CD4-positive, alpha-beta memory T cell (primary cell): ENCODE measurements at regions not wholly inside any gene's neighbourhood (a gene's known extent, or its start where the extent isn't known, plus 50 kb on each side); places are given as distances from the start of the nearest gene placed in this dataset.

ENCODE experiments used
- CTCF ChIA-PET: fragments of 350-600 bp; sonication (Branson Sonifier 250); formaldehyde crosslinking; loops from one replicate; lab custom pipeline; 2021; ENCODE audit warnings: inconsistent platforms; ENCODE audit not compliant: partially characterized antibody; lab: Charles Lee
- POLR2A ChIA-PET: fragments of 350-600 bp; sonication (Branson Sonifier 250); formaldehyde crosslinking; loops from one replicate; lab custom pipeline; 2021; ENCODE audit not compliant: partially characterized antibody; lab: Charles Lee
- DNase-seq, 5 donors: peaks; one replicate each; pipeline versions ENCODE4 v3.0.0 to v3.0.0-alpha.2; 2020 to 2022; ENCODE audit warnings: mixed read lengths in 1 of 5
- H3K27ac ChIP-seq: one replicate; pipeline ENCODE4 v1.7.0; 2013; ENCODE audit warnings: low read depth, low read length
- H3K27me3 ChIP-seq: 2 replicates; pipeline ENCODE4 v1.7.0; 2013; ENCODE audit warnings: mild to moderate bottlenecking, low read length, moderate library complexity; ENCODE audit not compliant: insufficient read depth
- H3K36me3 ChIP-seq: 2 replicates; pipeline ENCODE4 v1.7.0; 2013; ENCODE audit warnings: mild to moderate bottlenecking, low read length, moderate library complexity; ENCODE audit not compliant: insufficient read depth
- H3K4me1 ChIP-seq: 2 replicates; pipeline ENCODE4 v1.7.0; 2013; ENCODE audit warnings: mild to moderate bottlenecking, low read length, moderate library complexity; ENCODE audit not compliant: insufficient read depth
- H3K4me3 ChIP-seq, 2 donors: one replicate each; pipeline ENCODE4 v1.7.0; 2013; ENCODE audit warnings: low read length in 2 of 2, mild to moderate bottlenecking in 1 of 2
- H3K9me3 ChIP-seq, 2 donors: one replicate each; pipeline ENCODE4 v1.7.0; 2013; ENCODE audit warnings: low read length in 2 of 2, control low read depth in 1 of 2; ENCODE audit not compliant: control insufficient read depth in 1 of 2
- H3K27ac Mint-ChIP-seq, 7 donors: one replicate each; pipeline ENCODE4 v1.8.0; 2020 to 2021; ENCODE audit warnings: mixed read lengths in 7 of 7, mild to moderate bottlenecking in 6 of 7, inconsistent platforms in 3 of 7, moderate library complexity in 3 of 7
- H3K27me3 Mint-ChIP-seq, 2 donors: one replicate each; pipeline ENCODE4 v1.8.0; 2020 to 2021; ENCODE audit warnings: mixed read lengths in 2 of 2
- H3K36me3 Mint-ChIP-seq, 2 donors: one replicate each; pipeline ENCODE4 v1.8.0; 2020 to 2021; ENCODE audit warnings: mixed read lengths in 2 of 2, inconsistent platforms in 1 of 2, mild to moderate bottlenecking in 1 of 2
- H3K4me1 Mint-ChIP-seq, 4 donors: one replicate each; pipeline ENCODE4 v1.8.0; 2020 to 2021; ENCODE audit warnings: mixed read lengths in 4 of 4, mild to moderate bottlenecking in 1 of 4
- H3K4me3 Mint-ChIP-seq, 8 donors: one replicate each; pipeline ENCODE4 v1.8.0; 2020 to 2021; ENCODE audit warnings: mixed read lengths in 8 of 8, mild to moderate bottlenecking in 7 of 8, moderate library complexity in 6 of 8, inconsistent platforms in 3 of 8
- H3K9me3 Mint-ChIP-seq, 8 donors: one replicate each; pipeline ENCODE4 v1.8.0; 2020 to 2021; ENCODE audit warnings: mixed read lengths in 8 of 8, mild to moderate bottlenecking in 5 of 8, inconsistent platforms in 3 of 8, moderate library complexity in 1 of 8
- intact Hi-C: fragments of 100-400 bp; cut with micrococcal nuclease; formaldehyde crosslinking; loops from one replicate; pipeline ENCODE4 v1.15.1; 2023

DNA sequence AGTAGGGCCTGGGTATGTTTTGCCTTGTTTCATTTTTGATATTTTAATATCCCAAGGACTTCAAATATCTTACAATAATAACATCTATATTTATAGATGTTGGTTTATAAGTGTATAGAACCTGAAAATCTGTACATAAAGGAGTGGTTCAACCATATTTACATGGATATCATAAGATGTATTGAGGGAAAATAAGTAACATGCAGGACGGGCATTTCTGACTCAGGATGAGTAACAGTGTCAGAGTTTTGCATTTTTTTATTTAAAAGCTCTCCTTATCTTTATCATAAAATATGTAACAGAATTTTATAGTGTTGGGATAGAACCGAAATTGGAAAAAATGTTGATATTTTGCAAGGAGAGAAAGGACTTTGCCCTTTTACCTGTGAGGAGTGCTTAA lies 1438.7 kb downstream of the REEP3 start:
- H3K36me3 Mint-ChIP-seq = no peaks in the 10 kb centered on the region
- Histone ChIP-seq H3K4me1 (no peaks in the 10 kb centered on the region), H3K36me3 (no peaks in the 10 kb centered on the region), H3K27ac (no peak overlapping the region), H3K4me3 (no peak overlapping the region), H3K9me3 (no peaks in the 10 kb centered on the region), H3K27me3 (no peaks in the 10 kb centered on the region)
- DNase-seq = no peak
- ChIA-PET CTCF (no interaction called here), POLR2A (no interaction called here)
- no peaks in the 10 kb centered on the region for H3K4me1 Mint-ChIP-seq
- no peaks in the 10 kb centered on the region for H3K27me3 Mint-ChIP-seq
- no peak overlapping the region for H3K27ac Mint-ChIP-seq
- peaks cover 0 to 22% (median 3%) of the 10 kb centered on the region in 8 donors for H3K9me3 Mint-ChIP-seq
- H3K4me3 Mint-ChIP-seq = no peak overlapping the region
- intact Hi-C loops = no loop called here

DNA sequence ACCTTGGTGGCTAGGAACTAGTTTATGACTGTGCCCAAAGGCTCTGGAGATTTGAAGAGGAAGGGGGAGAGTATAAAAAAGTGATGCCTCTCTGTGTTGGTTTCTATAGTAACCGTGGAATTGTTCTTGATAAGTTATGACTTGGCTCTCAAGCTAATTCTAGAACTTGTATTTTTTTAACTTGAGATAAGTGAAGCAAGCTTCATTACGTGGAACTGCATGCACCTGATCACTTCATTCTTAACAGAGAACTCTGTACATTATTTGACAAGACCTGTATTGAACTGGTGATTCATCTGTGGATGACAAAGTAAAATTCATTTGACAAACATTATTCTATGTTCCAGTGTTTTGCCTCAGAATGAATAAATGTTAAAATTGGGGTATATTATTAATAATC lies 1452.2 kb downstream of the REEP3 start:
- H3K27ac ChIP-seq = no peak overlapping the region
- no peak overlapping the region for H3K4me3 ChIP-seq
- no peak overlapping the region for H3K27ac Mint-ChIP-seq
- no peaks in the 10 kb centered on the region for H3K4me1 ChIP-seq
- no peaks in the 10 kb centered on the region for H3K36me3 Mint-ChIP-seq
- ChIA-PET CTCF (no interaction called here), POLR2A (no interaction called here)
- H3K9me3 ChIP-seq = no peaks in the 10 kb centered on the region
- intact Hi-C loops = no loop called here
- no peaks in the 10 kb centered on the region for H3K36me3 ChIP-seq
- H3K4me1 Mint-ChIP-seq = no peaks in the 10 kb centered on the region
- H3K4me3 Mint-ChIP-seq = no peak overlapping the region
- H3K27me3 Mint-ChIP-seq = no peaks in the 10 kb centered on the region
- peaks cover 0 to 5% (median under 1%) of the 10 kb centered on the region in 8 donors for H3K9me3 Mint-ChIP-seq
- no peak for DNase-seq
- no peaks in the 10 kb centered on the region for H3K27me3 ChIP-seq

DNA sequence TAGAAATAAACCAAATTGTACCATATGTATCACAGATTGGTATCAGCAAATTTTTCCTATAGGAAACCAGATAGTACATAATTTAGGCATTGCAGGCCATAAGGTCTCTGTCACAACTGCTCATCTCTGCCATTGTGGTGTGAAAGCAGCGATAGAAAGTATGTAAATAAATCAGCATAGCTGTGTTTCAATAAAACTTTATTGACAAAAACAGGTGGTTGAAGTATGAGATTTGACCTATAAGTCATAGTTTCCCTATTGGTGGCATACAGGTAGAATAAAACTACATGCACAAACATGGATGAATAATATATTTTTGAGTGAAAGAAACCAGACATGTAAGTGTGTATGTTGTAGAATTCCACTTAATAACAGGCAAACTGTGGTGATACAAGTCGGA lies 1454.9 kb downstream of the REEP3 start:
- no peaks in the 10 kb centered on the region for H3K27me3 Mint-ChIP-seq
- H3K9me3 Mint-ChIP-seq = peaks cover 0 to 12% (median 2%) of the 10 kb centered on the region in 8 donors
- no peak overlapping the region for H3K27ac ChIP-seq
- no peak overlapping the region for H3K4me3 ChIP-seq
- no peaks in the 10 kb centered on the region for H3K4me1 Mint-ChIP-seq
- no peaks in the 10 kb centered on the region for H3K27me3 ChIP-seq
- POLR2A ChIA-PET = no interaction called here
- intact Hi-C loops = no loop called here
- no peak overlapping the region for H3K4me3 Mint-ChIP-seq
- no peaks in the 10 kb centered on the region for H3K36me3 Mint-ChIP-seq
- no peak for DNase-seq
- H3K4me1 ChIP-seq = no peaks in the 10 kb centered on the region
- H3K27ac Mint-ChIP-seq = no peak overlapping the region
- no peaks in the 10 kb centered on the region for H3K36me3 ChIP-seq
- H3K9me3 ChIP-seq = no peaks in the 10 kb centered on the region
- CTCF ChIA-PET = no interaction called here

DNA sequence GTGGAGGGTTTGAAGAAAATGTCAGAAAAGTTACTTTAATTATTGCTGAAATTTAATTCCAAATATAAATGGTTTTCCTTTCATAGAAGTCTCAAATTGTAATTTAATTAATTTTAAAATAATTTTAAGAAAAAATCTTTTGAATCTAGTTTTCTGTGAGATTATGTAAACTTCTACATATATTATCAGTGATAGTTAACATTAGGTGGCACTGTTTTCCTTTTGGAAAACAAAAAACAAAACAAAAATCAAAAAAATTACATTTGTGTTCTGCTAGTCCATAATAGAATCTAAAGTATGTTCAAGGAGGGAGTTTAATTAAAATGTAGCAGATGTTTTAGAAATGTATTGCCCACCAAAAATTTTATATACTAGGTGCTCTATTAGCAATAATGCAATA lies 1456.7 kb downstream of the REEP3 start:
- Mint-ChIP-seq H3K36me3 (no peaks in the 10 kb centered on the region), H3K4me1 (no peaks in the 10 kb centered on the region), H3K4me3 (no peak overlapping the region), H3K9me3 (peaks cover 0 to 13% (median 2%) of the 10 kb centered on the region in 8 donors), H3K27me3 (no peaks in the 10 kb centered on the region), H3K27ac (no peak overlapping the region)
- no peaks in the 10 kb centered on the region for H3K9me3 ChIP-seq
- H3K27ac ChIP-seq = no peak overlapping the region
- no peak for DNase-seq
- no peaks in the 10 kb centered on the region for H3K4me1 ChIP-seq
- H3K36me3 ChIP-seq = no peaks in the 10 kb centered on the region
- no peak overlapping the region for H3K4me3 ChIP-seq
- intact Hi-C loops = no loop called here
- CTCF ChIA-PET = no interaction called here
- no peaks in the 10 kb centered on the region for H3K27me3 ChIP-seq
- POLR2A ChIA-PET = no interaction called here

DNA sequence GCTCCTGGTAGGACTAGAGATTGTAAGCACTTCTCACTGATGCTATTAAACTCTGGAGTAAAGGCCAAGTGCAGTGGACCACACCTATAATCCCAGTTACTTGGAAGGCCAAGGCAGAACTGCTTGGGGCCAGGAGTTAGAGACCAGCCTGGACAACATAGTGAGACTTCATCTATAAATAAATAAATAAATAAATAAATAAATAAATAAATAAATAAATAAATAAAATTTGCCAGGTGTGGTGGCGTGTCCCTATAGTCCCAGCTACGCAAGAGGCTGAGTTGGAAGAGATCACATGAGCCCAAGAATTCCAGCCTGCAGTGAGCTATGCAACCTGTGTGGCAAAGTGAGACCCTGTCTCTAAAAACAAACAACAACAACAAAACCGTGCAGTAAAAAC lies 1475.7 kb downstream of the REEP3 start:
- H3K27me3 ChIP-seq = no peaks in the 10 kb centered on the region
- no peak for DNase-seq
- Mint-ChIP-seq H3K4me1 (no peaks in the 10 kb centered on the region), H3K27ac (no peak overlapping the region), H3K4me3 (no peak overlapping the region), H3K9me3 (peaks cover 0 to 10% (median 5%) of the 10 kb centered on the region in 8 donors), H3K27me3 (no peaks in the 10 kb centered on the region), H3K36me3 (no peaks in the 10 kb centered on the region)
- no peak overlapping the region for H3K27ac ChIP-seq
- POLR2A ChIA-PET = no interaction called here
- CTCF ChIA-PET = no interaction called here
- no peaks in the 10 kb centered on the region for H3K9me3 ChIP-seq
- intact Hi-C loops = no loop called here
- no peaks in the 10 kb centered on the region for H3K36me3 ChIP-seq
- no peaks in the 10 kb centered on the region for H3K4me1 ChIP-seq
- H3K4me3 ChIP-seq = no peak overlapping the region

DNA sequence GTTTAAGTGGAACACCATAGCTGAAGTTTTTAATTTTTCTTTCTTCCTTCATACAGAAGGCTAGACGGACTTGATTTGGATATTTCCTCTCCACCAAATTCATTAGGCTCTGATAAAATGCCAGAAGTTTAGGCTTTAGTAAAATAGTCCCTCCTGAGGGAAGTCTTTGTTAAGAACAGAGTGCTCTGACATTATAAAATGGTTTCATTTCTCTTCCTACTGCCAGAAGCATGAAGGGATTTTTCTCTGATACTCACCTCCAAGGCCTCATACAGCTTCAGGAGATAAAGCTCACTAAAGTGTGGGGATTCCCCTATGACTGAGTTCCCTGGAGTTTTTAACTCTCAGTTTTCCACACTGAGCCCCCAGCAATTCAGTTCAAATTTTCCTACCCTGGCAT lies 1489.6 kb downstream of the REEP3 start:
- Mint-ChIP-seq H3K4me3 (no peak overlapping the region), H3K4me1 (no peaks in the 10 kb centered on the region), H3K27me3 (no peaks in the 10 kb centered on the region), H3K36me3 (no peaks in the 10 kb centered on the region), H3K27ac (no peak overlapping the region), H3K9me3 (peaks cover 0 to 15% (median 3%) of the 10 kb centered on the region in 8 donors)
- no peaks in the 10 kb centered on the region for H3K27me3 ChIP-seq
- H3K4me3 ChIP-seq = no peak overlapping the region
- intact Hi-C loops = no loop called here
- H3K9me3 ChIP-seq = no peaks in the 10 kb centered on the region
- ChIA-PET CTCF (no interaction called here), POLR2A (no interaction called here)
- no peak overlapping the region for H3K27ac ChIP-seq
- no peaks in the 10 kb centered on the region for H3K36me3 ChIP-seq
- no peak for DNase-seq
- H3K4me1 ChIP-seq = no peaks in the 10 kb centered on the region

DNA sequence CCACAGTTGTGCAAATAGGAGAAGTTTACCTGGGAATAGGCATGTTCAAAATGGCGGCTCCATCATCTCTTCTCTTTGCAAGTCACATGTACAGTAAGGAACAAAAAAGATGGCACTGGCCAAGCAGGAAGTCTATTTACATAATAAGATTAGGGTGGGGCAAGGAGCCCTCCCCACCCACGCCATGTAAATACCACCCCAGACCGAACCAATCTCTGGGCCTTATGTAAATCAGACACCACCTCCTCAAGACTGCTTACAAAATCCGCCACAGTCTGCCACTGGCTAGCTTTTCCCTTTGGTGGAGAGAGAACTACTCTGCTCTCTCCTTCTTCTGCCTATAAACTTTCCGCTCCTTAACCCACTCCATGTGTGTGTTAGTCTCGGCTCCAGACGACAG lies 1496.3 kb downstream of the REEP3 start:
- POLR2A ChIA-PET = no interaction called here
- peaks cover 0 to 35% (median 14%) of the 10 kb centered on the region in 8 donors for H3K9me3 Mint-ChIP-seq

DNA sequence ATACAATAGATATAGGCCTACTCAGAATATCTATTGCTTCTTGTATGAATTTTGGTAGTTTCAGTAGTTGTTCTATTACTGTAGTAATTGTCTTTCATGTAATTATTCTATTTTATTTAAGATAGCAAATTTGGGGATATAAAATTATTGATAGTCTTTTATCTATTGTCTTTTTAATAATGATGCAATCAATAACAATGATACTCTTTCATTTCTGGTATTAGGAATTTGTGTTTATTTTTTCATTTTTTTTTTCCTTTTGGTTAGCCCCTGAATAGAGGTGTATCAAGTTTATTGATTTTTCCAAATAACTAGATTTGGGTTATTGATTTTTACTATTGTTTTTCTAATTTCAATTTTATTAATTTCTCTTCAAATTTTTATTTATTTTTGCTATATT lies 1503.7 kb downstream of the REEP3 start:
- no peaks in the 10 kb centered on the region for H3K4me1 Mint-ChIP-seq
- H3K27me3 Mint-ChIP-seq = no peaks in the 10 kb centered on the region
- peaks cover 2 to 24% (median 8%) of the 10 kb centered on the region in 8 donors for H3K9me3 Mint-ChIP-seq
- no peaks in the 10 kb centered on the region for H3K36me3 Mint-ChIP-seq
- H3K27ac ChIP-seq = no peak overlapping the region
- CTCF ChIA-PET = no interaction called here
- H3K4me1 ChIP-seq = no peaks in the 10 kb centered on the region
- no peak overlapping the region for H3K4me3 ChIP-seq
- H3K36me3 ChIP-seq = no peaks in the 10 kb centered on the region
- POLR2A ChIA-PET = no interaction called here
- no peak for DNase-seq
- intact Hi-C loops = no loop called here
- H3K27ac Mint-ChIP-seq = no peak overlapping the region
- no peaks in the 10 kb centered on the region for H3K27me3 ChIP-seq
- no peak overlapping the region for H3K4me3 Mint-ChIP-seq
- H3K9me3 ChIP-seq = no peaks in the 10 kb centered on the region

More for the DNA sequence above, 1496.3 kb downstream of the REEP3 start:
- H3K4me1 ChIP-seq = no peaks in the 10 kb centered on the region
- H3K27ac ChIP-seq = no peak overlapping the region
- no peak overlapping the region for H3K4me3 ChIP-seq
- Mint-ChIP-seq H3K36me3 (no peaks in the 10 kb centered on the region), H3K4me1 (no peaks in the 10 kb centered on the region), H3K27me3 (no peaks in the 10 kb centered on the region), H3K4me3 (no peak overlapping the region), H3K27ac (no peak overlapping the region)
- H3K36me3 ChIP-seq = no peaks in the 10 kb centered on the region
- no peaks in the 10 kb centered on the region for H3K9me3 ChIP-seq
- intact Hi-C loops = no loop called here
- CTCF ChIA-PET = interaction anchor here (1.4 kb wide), 1 partner anchor 14 kb away, joined by 3 read pairs; no protein-coding TSS in a partner anchor
- H3K27me3 ChIP-seq = no peaks in the 10 kb centered on the region
- no peak for DNase-seq
